Osteocyte (in vitro differentiated cells): ENCODE measurements at regions not wholly inside any gene's neighbourhood (a gene's known extent, or its start where the extent isn't known, plus 50 kb on each side); places are given as distances from the start of the nearest gene placed in this dataset.
"Not testable (repeated sequence)": the region's sequence is repeated elsewhere in the genome, so short reads cannot be mapped to it uniquely, and the experiment has no call there.

Source experiments
- DNase-seq: peaks from one replicate; pipeline ENCODE4 v3.0.0; 2021; ENCODE audit warnings: mixed read lengths; ENCODE audit not compliant: unreplicated experiment; ENCODE audit errors: extremely low spot score
- H3K27ac Mint-ChIP-seq: one replicate; pipeline ENCODE4 v1.8.0; 2021; ENCODE audit warnings: mild to moderate bottlenecking, mixed read lengths; ENCODE audit not compliant: unreplicated experiment
- H3K27me3 Mint-ChIP-seq: one replicate; pipeline ENCODE4 v1.8.0; 2021; ENCODE audit warnings: mixed read lengths; ENCODE audit not compliant: unreplicated experiment
- H3K36me3 Mint-ChIP-seq: one replicate; pipeline ENCODE4 v1.8.0; 2021; ENCODE audit warnings: mixed read lengths; ENCODE audit not compliant: unreplicated experiment
- H3K4me1 Mint-ChIP-seq: one replicate; pipeline ENCODE4 v1.8.0; 2021; ENCODE audit warnings: mixed read lengths; ENCODE audit not compliant: unreplicated experiment
- H3K4me3 Mint-ChIP-seq: one replicate; pipeline ENCODE4 v1.8.0; 2021; ENCODE audit warnings: mild to moderate bottlenecking, moderate library complexity, mixed read lengths; ENCODE audit not compliant: unreplicated experiment
- H3K9me3 Mint-ChIP-seq: one replicate; pipeline ENCODE4 v1.8.0; 2021; ENCODE audit warnings: mixed read lengths; ENCODE audit not compliant: unreplicated experiment
- CTCF ChIP-seq: fragments of 200-600 bp; sonication (generic); IDR thresholded peaks from 2 replicates; pipeline ENCODE4 v1.5.0; 2021; ENCODE audit warnings: antibody characterized with exemption, mild to moderate bottlenecking, moderate library complexity

GRCh38 chr6:99145738-99146137 is 198.0 kb upstream of the FBXL4 start:
- H3K27me3 Mint-ChIP-seq: peaks cover 3% of the 10 kb centered on the region
- no peaks in the 10 kb centered on the region for H3K9me3 Mint-ChIP-seq
- no peak overlapping the region for H3K4me3 Mint-ChIP-seq
- H3K4me1 Mint-ChIP-seq: no peaks in the 10 kb centered on the region
- no peak overlapping the region for H3K27ac Mint-ChIP-seq
- H3K36me3 Mint-ChIP-seq: no peaks in the 10 kb centered on the region
- no peak for DNase-seq
- TF ChIP-seq CTCF: no peak

GRCh38 chr6:99143108-99143861 is 195.5 kb upstream of the FBXL4 start:
- DNase-seq: no peak
- Mint-ChIP-seq H3K4me3 (no peak overlapping the region), H3K27me3 (peaks cover 3% of the 10 kb centered on the region), H3K9me3 (no peaks in the 10 kb centered on the region), H3K36me3 (no peaks in the 10 kb centered on the region), H3K4me1 (no peaks in the 10 kb centered on the region), H3K27ac (no peak overlapping the region)
- no peak for TF ChIP-seq CTCF

GRCh38 chr6:99141906-99142305 is 194.2 kb upstream of the FBXL4 start:
- not testable (repeated sequence) for H3K27ac Mint-ChIP-seq, H3K27me3 Mint-ChIP-seq, DNase-seq, H3K9me3 Mint-ChIP-seq, H3K36me3 Mint-ChIP-seq, H3K4me1 Mint-ChIP-seq, H3K4me3 Mint-ChIP-seq

- no peaks in the 10 kb centered on the region for H3K4me1 Mint-ChIP-seq
- no peak for TF ChIP-seq CTCF
- no peaks in the 10 kb centered on the region for H3K36me3 Mint-ChIP-seq
- H3K27ac Mint-ChIP-seq: no peak overlapping the region
- DNase-seq: no peak
- H3K4me3 Mint-ChIP-seq: no peak overlapping the region
- peaks cover 3% of the 10 kb centered on the region for H3K27me3 Mint-ChIP-seq
- no peaks in the 10 kb centered on the region for H3K9me3 Mint-ChIP-seq
These were observed 190.7 kb upstream of the FBXL4 start for GRCh38 chr6:99138445-99138844.

- no peaks in the 10 kb centered on the region for H3K9me3 Mint-ChIP-seq
- H3K27ac Mint-ChIP-seq: no peak overlapping the region
- no peaks in the 10 kb centered on the region for H3K4me1 Mint-ChIP-seq
- TF ChIP-seq CTCF: no peak
- no peaks in the 10 kb centered on the region for H3K27me3 Mint-ChIP-seq
- H3K4me3 Mint-ChIP-seq: no peak overlapping the region
- H3K36me3 Mint-ChIP-seq: no peaks in the 10 kb centered on the region
- DNase-seq: no peak
These were observed 189.6 kb upstream of the FBXL4 start for GRCh38 chr6:99137314-99137713.

GRCh38 chr6:99136488-99136887 is 188.7 kb upstream of the FBXL4 start:
- no peak for TF ChIP-seq CTCF
- H3K36me3 Mint-ChIP-seq: no peaks in the 10 kb centered on the region
- no peaks in the 10 kb centered on the region for H3K4me1 Mint-ChIP-seq
- no peak overlapping the region for H3K4me3 Mint-ChIP-seq
- H3K27ac Mint-ChIP-seq: no peak overlapping the region
- DNase-seq: no peak
- H3K27me3 Mint-ChIP-seq: no peaks in the 10 kb centered on the region
- no peaks in the 10 kb centered on the region for H3K9me3 Mint-ChIP-seq
